ENCODE measurements at regions not wholly inside any gene's neighbourhood (a gene's known extent, or its start where the extent isn't known, plus 50 kb on each side); places are given as distances from the start of the nearest gene placed in this dataset.

DNA sequence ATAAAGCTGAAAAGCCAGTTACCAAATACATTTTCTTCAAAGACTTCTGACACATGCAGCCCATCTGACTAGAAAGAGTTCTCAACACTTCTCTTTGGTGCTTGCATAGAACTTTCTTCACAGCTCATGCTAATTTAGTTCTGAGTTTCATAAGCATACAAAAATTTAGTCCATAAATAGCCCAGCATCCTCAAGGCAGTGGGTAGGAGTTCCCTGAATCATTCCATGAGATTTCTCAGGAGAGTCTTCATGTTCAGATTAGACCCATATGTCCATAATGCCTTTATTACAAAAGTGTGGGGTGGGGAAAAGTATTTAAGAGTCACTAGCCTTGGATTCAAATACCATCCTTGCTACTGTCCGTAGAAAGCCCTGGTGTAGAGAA lies 290.2 kb upstream of the RGMB start:
- no peak overlapping the region for H3K4me3 ChIP-seq (ENCODE audit: low read depth, low read length)
- no peak for DNase-seq (ENCODE audit: low read depth)
- TF ChIP-seq, protein P1, sequence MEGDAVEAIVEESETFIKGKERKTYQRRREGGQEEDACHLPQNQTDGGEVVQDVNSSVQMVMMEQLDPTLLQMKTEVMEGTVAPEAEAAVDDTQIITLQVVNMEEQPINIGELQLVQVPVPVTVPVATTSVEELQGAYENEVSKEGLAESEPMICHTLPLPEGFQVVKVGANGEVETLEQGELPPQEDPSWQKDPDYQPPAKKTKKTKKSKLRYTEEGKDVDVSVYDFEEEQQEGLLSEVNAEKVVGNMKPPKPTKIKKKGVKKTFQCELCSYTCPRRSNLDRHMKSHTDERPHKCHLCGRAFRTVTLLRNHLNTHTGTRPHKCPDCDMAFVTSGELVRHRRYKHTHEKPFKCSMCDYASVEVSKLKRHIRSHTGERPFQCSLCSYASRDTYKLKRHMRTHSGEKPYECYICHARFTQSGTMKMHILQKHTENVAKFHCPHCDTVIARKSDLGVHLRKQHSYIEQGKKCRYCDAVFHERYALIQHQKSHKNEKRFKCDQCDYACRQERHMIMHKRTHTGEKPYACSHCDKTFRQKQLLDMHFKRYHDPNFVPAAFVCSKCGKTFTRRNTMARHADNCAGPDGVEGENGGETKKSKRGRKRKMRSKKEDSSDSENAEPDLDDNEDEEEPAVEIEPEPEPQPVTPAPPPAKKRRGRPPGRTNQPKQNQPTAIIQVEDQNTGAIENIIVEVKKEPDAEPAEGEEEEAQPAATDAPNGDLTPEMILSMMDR (IDR thresholded peaks at IDR 0.05; ENCODE audit: control insufficient read depth, extremely low read depth, insufficient read depth) = no peak

DNA sequence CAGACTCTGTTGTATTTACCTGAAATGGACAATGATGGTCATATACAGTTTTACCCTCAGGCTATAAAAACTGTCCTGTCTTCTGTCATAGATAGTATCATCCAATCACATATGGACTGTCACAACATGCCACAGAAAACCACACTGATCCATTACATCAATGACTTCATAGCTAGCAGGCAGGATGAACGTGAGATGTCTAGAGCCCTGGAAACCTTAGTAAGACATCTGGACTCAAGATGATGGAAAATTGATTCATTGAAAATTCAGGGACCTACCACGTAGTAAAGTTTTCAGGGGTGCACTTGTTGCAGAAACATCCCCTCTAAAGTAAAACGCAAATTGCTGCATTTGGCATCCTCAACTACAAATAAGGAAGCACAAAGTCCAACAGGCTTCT lies 284.4 kb upstream of the RGMB start:
- DNase-seq (ENCODE audit: low read depth) = no peak
- TF ChIP-seq, protein P1 (IDR thresholded peaks at IDR 0.05; ENCODE audit: control insufficient read depth, extremely low read depth, insufficient read depth) = no peak
- no peak overlapping the region for H3K4me3 ChIP-seq (ENCODE audit: low read depth, low read length)

DNA sequence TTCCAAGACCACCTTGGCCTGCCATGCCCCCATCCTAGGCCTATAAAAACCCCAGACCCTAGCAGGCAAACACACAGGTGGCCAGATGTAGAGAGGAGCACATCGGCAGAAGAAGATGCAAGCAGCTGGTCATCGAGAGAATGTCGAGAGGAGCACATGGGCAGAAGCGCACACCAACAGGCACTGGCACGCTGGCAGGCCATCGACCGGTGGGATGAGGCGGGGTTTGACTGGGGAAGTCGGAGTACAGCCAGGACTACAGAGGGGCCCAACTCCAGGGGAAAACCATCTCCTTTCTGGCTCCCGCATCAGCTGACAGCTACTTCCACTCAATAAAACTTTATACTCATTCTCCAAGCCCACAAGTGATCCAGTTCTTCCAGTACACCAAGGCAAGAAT lies 283.1 kb upstream of the RGMB start:
- no peak overlapping the region for H3K4me3 ChIP-seq (ENCODE audit: low read depth, low read length)
- TF ChIP-seq, protein P1 (IDR thresholded peaks at IDR 0.05; ENCODE audit: control insufficient read depth, extremely low read depth, insufficient read depth) = no peak
- no peak for DNase-seq (ENCODE audit: low read depth)

DNA sequence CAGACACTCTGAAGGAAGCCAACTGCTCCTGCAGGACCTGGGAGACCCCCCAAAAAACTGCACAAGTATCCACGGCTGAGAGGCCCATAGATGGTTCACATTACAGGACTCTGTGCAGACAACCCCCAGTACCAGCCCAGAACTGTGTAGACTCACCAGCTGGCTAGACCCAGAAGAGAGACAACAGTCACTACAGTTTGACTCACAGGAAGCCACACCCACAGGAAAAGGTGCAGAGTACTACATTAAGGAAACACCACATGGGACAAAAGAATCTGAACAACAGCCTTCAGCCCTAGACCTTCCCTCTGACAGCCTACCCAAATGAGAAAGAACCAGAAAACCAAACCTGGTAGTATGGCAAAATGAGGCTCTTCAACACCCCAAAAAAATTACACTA lies 281.2 kb upstream of the RGMB start:
- no peak for DNase-seq (ENCODE audit: low read depth)
- no peak overlapping the region for H3K4me3 ChIP-seq (ENCODE audit: low read depth, low read length)
- TF ChIP-seq, protein P1 (IDR thresholded peaks at IDR 0.05; ENCODE audit: control insufficient read depth, extremely low read depth, insufficient read depth) = no peak

DNA sequence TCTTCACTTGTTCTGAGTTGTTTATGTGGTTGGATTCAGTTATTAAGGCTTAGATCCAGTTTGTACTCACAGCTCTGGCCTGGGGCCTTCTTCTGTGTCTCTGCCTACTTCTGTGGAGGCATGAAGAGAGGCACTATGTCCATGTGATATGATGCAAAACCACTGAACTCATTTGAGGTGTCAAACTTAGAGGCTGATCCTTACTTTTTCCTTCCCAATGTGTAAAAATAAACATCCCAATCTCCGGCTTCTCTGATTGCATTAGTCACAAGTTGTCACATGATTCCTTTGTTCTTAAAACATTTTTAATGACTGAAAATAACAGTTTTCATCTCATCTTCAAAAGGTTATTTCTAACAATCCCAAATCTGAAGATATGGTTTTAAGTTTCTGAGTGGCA lies 276.0 kb upstream of the RGMB start:
- DNase-seq (ENCODE audit: low read depth) = no peak
- TF ChIP-seq, protein P1 (IDR thresholded peaks at IDR 0.05; ENCODE audit: control insufficient read depth, extremely low read depth, insufficient read depth) = no peak

DNA sequence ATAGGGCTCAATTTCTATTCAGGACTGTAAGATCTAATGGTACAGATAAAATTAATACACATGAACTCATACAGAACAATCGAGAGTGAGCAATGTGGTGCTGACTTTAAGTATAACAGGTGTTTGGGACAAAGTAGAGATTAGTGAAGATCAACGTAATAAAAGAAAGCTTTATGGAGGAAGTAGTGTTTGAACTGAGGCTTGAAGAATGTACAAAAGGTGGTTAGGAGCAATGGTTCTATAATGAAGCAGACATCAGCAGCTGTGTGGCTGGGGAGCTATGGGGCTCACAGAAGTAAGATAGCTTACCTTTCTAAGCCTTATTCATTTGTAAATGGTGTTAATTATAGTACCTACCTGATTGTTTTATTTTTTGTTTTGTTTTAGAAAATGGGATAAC lies 275.4 kb upstream of the RGMB start:
- DNase-seq (ENCODE audit: low read depth) = no peak
- H3K4me3 ChIP-seq (ENCODE audit: low read depth, low read length) = no peak overlapping the region
- TF ChIP-seq, protein P1 (IDR thresholded peaks at IDR 0.05; ENCODE audit: control insufficient read depth, extremely low read depth, insufficient read depth) = no peak

More for the DNA sequence above, 276.0 kb upstream of the RGMB start:
- H3K4me3 ChIP-seq (ENCODE audit: low read depth, low read length) = no peak overlapping the region

DNA sequence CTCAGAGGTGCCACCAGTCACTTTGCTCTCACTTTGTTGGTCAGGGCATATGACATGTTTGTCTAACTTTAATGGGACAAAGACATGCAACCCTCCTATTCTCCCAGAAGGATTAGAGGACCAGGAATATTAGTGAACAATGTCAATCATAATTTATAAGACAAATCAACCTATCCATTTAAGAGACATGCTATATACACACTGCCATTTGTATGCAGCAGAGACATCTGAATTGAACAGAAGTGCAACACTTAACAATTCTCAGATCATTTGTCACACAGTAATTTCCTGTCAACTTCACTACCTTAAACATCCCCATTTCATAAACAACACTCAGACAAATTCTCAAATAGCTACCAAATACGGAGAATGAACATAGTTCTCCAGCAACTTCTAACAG lies 273.6 kb upstream of the RGMB start:
- no peak for DNase-seq (ENCODE audit: low read depth)
- TF ChIP-seq, protein P1 (IDR thresholded peaks at IDR 0.05; ENCODE audit: control insufficient read depth, extremely low read depth, insufficient read depth) = no peak
- no peak overlapping the region for H3K4me3 ChIP-seq (ENCODE audit: low read depth, low read length)

Measured in LNCaP clone FGC (cell line).